ENCODE measurements at regions not wholly inside any gene's neighbourhood (a gene's known extent, or its start where the extent isn't known, plus 50 kb on each side); places are given as distances from the start of the nearest gene placed in this dataset.

DNA sequence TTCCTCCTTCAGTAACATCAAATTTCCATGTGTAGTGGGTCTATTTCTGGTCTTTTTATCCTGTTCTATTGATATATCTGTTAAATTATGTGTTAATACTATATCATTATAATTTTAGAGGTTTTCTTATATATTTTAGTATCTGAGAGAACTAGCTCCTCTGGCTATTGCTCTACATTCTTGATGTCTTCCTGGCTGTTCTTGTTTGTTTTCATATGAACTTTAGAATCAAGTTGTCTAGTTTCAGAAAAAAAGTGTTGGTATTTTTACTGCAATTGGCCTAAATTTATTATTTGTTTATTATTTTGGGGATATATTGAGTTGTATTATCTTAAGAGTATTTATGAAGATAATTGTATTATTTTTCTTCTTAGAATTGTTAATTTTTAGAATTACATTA, 128.0 kb upstream of the ZNF618 start:
- H3K4me1 ChIP-seq (ENCODE audit: control extremely low read depth in 1 of 4, control insufficient read depth in 4 of 4, insufficient read depth in 4 of 4, low read length in 3 of 4), result no peaks in the 10 kb centered on the region
- no peaks in the 10 kb centered on the region for H3K36me3 ChIP-seq (ENCODE audit: control insufficient read depth in 4 of 4, insufficient read depth in 4 of 4, low read length in 3 of 4)
- no peak overlapping the region for H3K4me3 ChIP-seq (ENCODE audit: control insufficient read depth in 1 of 7, extremely low read depth in 1 of 7, insufficient read depth in 4 of 7, low read depth in 2 of 7, low read length in 6 of 7)
- peaks cover 0 to 4% (median 1%) of the 10 kb centered on the region in 5 experiments for H3K9me3 ChIP-seq (ENCODE audit: control extremely low read depth in 1 of 5, control insufficient read depth in 4 of 5, insufficient read depth in 2 of 5, low read depth in 1 of 5, low read length in 4 of 5)
- no peak for DNase-seq
- H3K27ac ChIP-seq (ENCODE audit: insufficient read depth in 1 of 2, low read depth in 1 of 2, low read length in 2 of 2, poor library complexity in 1 of 2, severe bottlenecking in 2 of 2), result no peak overlapping the region
- CTCF ChIA-PET, result no interaction called here
- peaks cover 0 to 3% (median 0%) of the 10 kb centered on the region in 5 experiments for H3K27me3 ChIP-seq (replicated peaks in 2 of 5; ENCODE audit: control insufficient read depth in 4 of 5, insufficient read depth in 5 of 5, low read length in 4 of 5)
- POLR2A ChIA-PET, result no interaction called here

DNA sequence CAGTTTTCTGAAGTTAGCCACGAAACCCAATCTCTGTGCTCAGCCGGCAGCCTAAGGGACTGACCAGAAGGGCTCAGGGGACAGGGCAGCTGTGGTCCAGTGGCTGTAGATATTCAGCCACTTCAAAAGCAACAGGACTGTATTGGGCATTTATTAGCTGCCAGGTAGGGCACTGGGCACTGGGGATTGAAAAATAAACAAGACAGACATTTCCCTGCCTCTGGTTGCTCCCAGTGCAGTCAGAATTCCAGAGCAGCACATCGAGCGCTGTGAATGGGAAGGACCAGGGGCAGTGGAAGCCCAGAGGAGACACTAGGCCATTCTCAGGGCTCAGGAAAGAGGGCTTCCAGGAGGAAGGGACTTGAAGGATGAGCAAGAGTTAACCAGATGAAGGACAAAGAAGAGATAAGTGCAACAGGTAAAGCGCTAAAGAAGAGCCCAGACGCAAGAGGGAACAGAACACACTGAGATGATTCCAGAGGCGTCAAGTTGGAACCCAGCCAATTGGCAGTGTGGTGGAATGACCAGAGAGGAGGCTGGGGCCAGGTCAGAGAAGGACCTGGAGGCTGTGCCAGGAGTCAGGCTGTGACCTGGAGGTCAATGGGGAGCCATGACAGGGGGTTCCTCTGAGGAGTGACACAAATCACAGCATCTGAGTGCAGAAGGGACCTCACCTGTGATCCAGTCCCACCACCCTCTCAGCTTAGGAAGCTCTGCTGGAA, 122.5 kb upstream of the ZNF618 start:
- POLR2A ChIA-PET, result no interaction called here
- no peak for DNase-seq
- Histone ChIP-seq H3K9me3 (ENCODE audit: control extremely low read depth in 1 of 5, control insufficient read depth in 4 of 5, insufficient read depth in 2 of 5, low read depth in 1 of 5, low read length in 4 of 5) (peaks cover 0 to 1% (median 0%) of the 10 kb centered on the region in 5 experiments), H3K4me1 (ENCODE audit: control extremely low read depth in 1 of 4, control insufficient read depth in 4 of 4, insufficient read depth in 4 of 4, low read length in 3 of 4) (peaks cover 0 to 4% (median 1%) of the 10 kb centered on the region in 4 experiments), H3K27me3 (replicated peaks in 2 of 5; ENCODE audit: control insufficient read depth in 4 of 5, insufficient read depth in 5 of 5, low read length in 4 of 5) (peaks cover 0 to 2% (median 0%) of the 10 kb centered on the region in 5 experiments), H3K36me3 (ENCODE audit: control insufficient read depth in 4 of 4, insufficient read depth in 4 of 4, low read length in 3 of 4) (no peaks in the 10 kb centered on the region), H3K4me3 (ENCODE audit: control insufficient read depth in 1 of 7, extremely low read depth in 1 of 7, insufficient read depth in 4 of 7, low read depth in 2 of 7, low read length in 6 of 7) (no peak overlapping the region), H3K27ac (ENCODE audit: insufficient read depth in 1 of 2, low read depth in 1 of 2, low read length in 2 of 2, poor library complexity in 1 of 2, severe bottlenecking in 2 of 2) (no peak overlapping the region)
- 95% methylated on average over 7 of the region's 7 CpGs for WGBS (ENCODE audit: insufficient coverage)
- CTCF ChIA-PET, result interaction anchor here (0.6 to 1.6 kb wide), 2 partner anchors 16 to 48 kb away, joined by 3 to 4 read pairs; no protein-coding TSS in a partner anchor

DNA sequence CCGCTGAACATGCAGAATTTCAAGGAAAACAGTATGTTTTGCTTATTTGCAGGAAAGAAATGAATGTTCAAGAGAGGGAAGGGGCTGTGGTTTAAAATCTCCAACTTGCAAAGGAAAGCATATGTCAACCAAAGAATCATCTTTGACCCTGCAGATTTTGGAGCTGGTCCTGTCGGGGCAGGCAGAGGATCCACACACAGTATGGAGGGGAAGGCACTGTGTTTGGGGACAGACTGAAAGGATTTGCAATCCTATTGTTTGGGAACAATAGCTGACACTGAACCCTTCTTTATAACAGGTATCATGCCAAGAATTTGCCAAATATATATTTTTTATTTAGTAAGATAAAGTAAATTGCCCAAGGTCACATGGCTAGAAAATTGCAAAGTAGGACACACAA, 121.4 kb upstream of the ZNF618 start:
- H3K36me3 ChIP-seq (ENCODE audit: control insufficient read depth in 4 of 4, insufficient read depth in 4 of 4, low read length in 3 of 4), result no peaks in the 10 kb centered on the region
- POLR2A ChIA-PET, result no interaction called here
- CTCF ChIA-PET, result no interaction called here
- H3K27ac ChIP-seq (ENCODE audit: insufficient read depth in 1 of 2, low read depth in 1 of 2, low read length in 2 of 2, poor library complexity in 1 of 2, severe bottlenecking in 2 of 2), result no peak overlapping the region
- peaks cover 0 to 2% (median 0%) of the 10 kb centered on the region in 5 experiments for H3K27me3 ChIP-seq (replicated peaks in 2 of 5; ENCODE audit: control insufficient read depth in 4 of 5, insufficient read depth in 5 of 5, low read length in 4 of 5)
- no peak overlapping the region for H3K4me3 ChIP-seq (ENCODE audit: control insufficient read depth in 1 of 7, extremely low read depth in 1 of 7, insufficient read depth in 4 of 7, low read depth in 2 of 7, low read length in 6 of 7)
- H3K9me3 ChIP-seq (ENCODE audit: control extremely low read depth in 1 of 5, control insufficient read depth in 4 of 5, insufficient read depth in 2 of 5, low read depth in 1 of 5, low read length in 4 of 5), result peaks cover 0 to 9% (median 0%) of the 10 kb centered on the region in 5 experiments
- no CpG with 5 or more reads among the region's 2 CpGs for WGBS (ENCODE audit: insufficient coverage)
- peaks cover 0 to 4% (median 1%) of the 10 kb centered on the region in 4 experiments for H3K4me1 ChIP-seq (ENCODE audit: control extremely low read depth in 1 of 4, control insufficient read depth in 4 of 4, insufficient read depth in 4 of 4, low read length in 3 of 4)
- no peak for DNase-seq

DNA sequence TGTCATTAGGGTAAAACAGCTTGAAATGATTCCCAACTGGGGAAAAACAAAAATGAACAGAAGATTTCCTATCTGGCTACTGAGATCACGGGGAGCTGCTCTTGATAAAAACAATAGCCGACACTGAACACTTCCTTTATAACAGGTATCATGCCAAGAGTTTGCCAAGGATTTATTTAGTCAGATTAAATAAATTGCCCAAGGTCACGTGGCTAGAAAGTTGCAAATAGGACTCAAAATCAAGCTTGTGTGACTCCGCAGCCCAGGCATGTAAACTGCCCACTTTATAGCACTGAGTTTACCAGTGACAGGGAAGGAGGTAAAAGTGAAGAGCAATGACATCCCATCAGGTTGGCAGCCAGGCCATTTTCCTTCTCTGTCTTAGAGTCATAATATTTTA, 120.7 kb upstream of the ZNF618 start:
- 92% methylated on average over 4 of the region's 4 CpGs for WGBS (ENCODE audit: insufficient coverage)

DNA sequence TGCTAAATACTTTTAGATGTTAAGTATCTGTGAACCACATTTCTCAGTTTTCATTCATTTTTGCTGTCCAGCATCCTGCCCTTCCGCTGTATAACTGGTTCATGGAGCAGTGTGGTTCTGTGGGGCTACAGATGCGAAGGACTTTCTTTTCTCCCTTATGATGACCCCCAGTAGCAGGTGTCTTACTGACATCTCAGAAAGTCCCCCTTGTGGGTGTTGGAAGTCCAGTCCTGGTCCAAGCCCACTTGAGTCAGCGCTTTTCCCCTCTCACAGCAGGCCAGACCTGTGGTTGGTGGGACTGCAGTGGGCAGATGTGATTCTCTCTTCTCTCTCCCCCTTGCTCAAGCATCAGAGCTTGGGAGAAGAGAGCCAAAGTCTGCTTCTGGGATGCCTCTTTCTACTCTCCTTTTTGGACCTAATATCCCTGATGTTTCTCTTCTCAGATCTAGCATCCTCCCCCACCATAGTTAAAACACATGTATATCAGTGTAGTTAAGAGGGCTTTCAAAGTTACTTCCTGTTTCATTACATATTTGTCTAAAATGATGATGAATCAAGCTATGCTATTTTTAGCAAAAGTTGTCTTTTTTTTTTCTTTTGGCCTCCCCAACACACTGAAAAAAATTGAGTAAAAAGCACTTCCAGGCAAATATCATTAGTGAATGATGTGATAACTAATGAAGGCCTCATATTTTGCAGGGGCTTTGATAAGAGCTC, 119.5 kb upstream of the ZNF618 start:
- CTCF ChIA-PET, result interaction anchor here (0.8 to 1.1 kb wide), 2 partner anchors 9 to 72 kb away, joined by 3 read pairs; no protein-coding TSS in a partner anchor
- H3K4me3 ChIP-seq (ENCODE audit: control insufficient read depth in 1 of 7, extremely low read depth in 1 of 7, insufficient read depth in 4 of 7, low read depth in 2 of 7, low read length in 6 of 7), result no peak overlapping the region
- POLR2A ChIA-PET, result no interaction called here
- no peak overlapping the region for H3K27ac ChIP-seq (ENCODE audit: insufficient read depth in 1 of 2, low read depth in 1 of 2, low read length in 2 of 2, poor library complexity in 1 of 2, severe bottlenecking in 2 of 2)
- H3K36me3 ChIP-seq (ENCODE audit: control insufficient read depth in 4 of 4, insufficient read depth in 4 of 4, low read length in 3 of 4), result no peaks in the 10 kb centered on the region
- H3K27me3 ChIP-seq (replicated peaks in 2 of 5; ENCODE audit: control insufficient read depth in 4 of 5, insufficient read depth in 5 of 5, low read length in 4 of 5), result no peaks in the 10 kb centered on the region
- H3K4me1 ChIP-seq (ENCODE audit: control extremely low read depth in 1 of 4, control insufficient read depth in 4 of 4, insufficient read depth in 4 of 4, low read length in 3 of 4), result peaks cover 0 to 4% (median 1%) of the 10 kb centered on the region in 4 experiments
- WGBS (ENCODE audit: insufficient coverage), result 100% methylated on average over 1 of the region's 3 CpGs
- DNase-seq, result peak in 2 of 3 donors; percentile 35 to 52
- H3K9me3 ChIP-seq (ENCODE audit: control extremely low read depth in 1 of 5, control insufficient read depth in 4 of 5, insufficient read depth in 2 of 5, low read depth in 1 of 5, low read length in 4 of 5), result peaks cover 0 to 9% (median 2%) of the 10 kb centered on the region in 5 experiments

More for the DNA sequence above, 120.7 kb upstream of the ZNF618 start:
- CTCF ChIA-PET, result no interaction called here
- H3K9me3 ChIP-seq (ENCODE audit: control extremely low read depth in 1 of 5, control insufficient read depth in 4 of 5, insufficient read depth in 2 of 5, low read depth in 1 of 5, low read length in 4 of 5), result peaks cover 0 to 9% (median 2%) of the 10 kb centered on the region in 5 experiments
- H3K4me1 ChIP-seq (ENCODE audit: control extremely low read depth in 1 of 4, control insufficient read depth in 4 of 4, insufficient read depth in 4 of 4, low read length in 3 of 4), result peaks cover 0 to 4% (median 1%) of the 10 kb centered on the region in 4 experiments
- DNase-seq, result no peak
- H3K36me3 ChIP-seq (ENCODE audit: control insufficient read depth in 4 of 4, insufficient read depth in 4 of 4, low read length in 3 of 4), result no peaks in the 10 kb centered on the region
- POLR2A ChIA-PET, result no interaction called here
- no peak overlapping the region for H3K27ac ChIP-seq (ENCODE audit: insufficient read depth in 1 of 2, low read depth in 1 of 2, low read length in 2 of 2, poor library complexity in 1 of 2, severe bottlenecking in 2 of 2)
- peaks cover 0 to under 1% (median 0%) of the 10 kb centered on the region in 5 experiments for H3K27me3 ChIP-seq (replicated peaks in 2 of 5; ENCODE audit: control insufficient read depth in 4 of 5, insufficient read depth in 5 of 5, low read length in 4 of 5)
- H3K4me3 ChIP-seq (ENCODE audit: control insufficient read depth in 1 of 7, extremely low read depth in 1 of 7, insufficient read depth in 4 of 7, low read depth in 2 of 7, low read length in 6 of 7), result no peak overlapping the region

DNA sequence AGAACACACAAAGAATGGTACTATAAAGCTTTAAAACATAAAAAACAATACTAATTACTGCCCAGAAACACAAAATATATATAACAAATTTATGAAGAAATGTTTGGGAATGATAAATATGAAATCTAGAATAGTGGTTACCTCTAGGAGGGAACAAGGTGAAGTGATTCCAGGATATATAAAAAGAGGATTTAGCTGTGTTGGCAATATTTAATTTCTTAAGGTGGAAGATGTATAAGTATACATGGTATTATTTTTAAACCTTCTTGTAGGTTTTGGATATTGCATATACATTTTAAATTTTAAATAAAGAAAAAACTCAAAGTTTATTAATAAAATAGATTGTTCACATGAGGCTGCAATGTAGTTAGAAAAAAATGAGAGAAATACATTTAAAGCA, 112.7 kb upstream of the ZNF618 start:
- ChIA-PET CTCF (no interaction called here), POLR2A (no interaction called here)
- Histone ChIP-seq H3K36me3 (ENCODE audit: control insufficient read depth in 4 of 4, insufficient read depth in 4 of 4, low read length in 3 of 4) (no peaks in the 10 kb centered on the region), H3K4me3 (ENCODE audit: control insufficient read depth in 1 of 7, extremely low read depth in 1 of 7, insufficient read depth in 4 of 7, low read depth in 2 of 7, low read length in 6 of 7) (no peak overlapping the region), H3K27me3 (replicated peaks in 2 of 5; ENCODE audit: control insufficient read depth in 4 of 5, insufficient read depth in 5 of 5, low read length in 4 of 5) (peaks cover 0 to 3% (median 0%) of the 10 kb centered on the region in 5 experiments), H3K4me1 (ENCODE audit: control extremely low read depth in 1 of 4, control insufficient read depth in 4 of 4, insufficient read depth in 4 of 4, low read length in 3 of 4) (no peaks in the 10 kb centered on the region), H3K9me3 (ENCODE audit: control extremely low read depth in 1 of 5, control insufficient read depth in 4 of 5, insufficient read depth in 2 of 5, low read depth in 1 of 5, low read length in 4 of 5) (peaks cover 0 to 15% (median 4%) of the 10 kb centered on the region in 5 experiments), H3K27ac (ENCODE audit: insufficient read depth in 1 of 2, low read depth in 1 of 2, low read length in 2 of 2, poor library complexity in 1 of 2, severe bottlenecking in 2 of 2) (no peak overlapping the region)
- no peak for DNase-seq

DNA sequence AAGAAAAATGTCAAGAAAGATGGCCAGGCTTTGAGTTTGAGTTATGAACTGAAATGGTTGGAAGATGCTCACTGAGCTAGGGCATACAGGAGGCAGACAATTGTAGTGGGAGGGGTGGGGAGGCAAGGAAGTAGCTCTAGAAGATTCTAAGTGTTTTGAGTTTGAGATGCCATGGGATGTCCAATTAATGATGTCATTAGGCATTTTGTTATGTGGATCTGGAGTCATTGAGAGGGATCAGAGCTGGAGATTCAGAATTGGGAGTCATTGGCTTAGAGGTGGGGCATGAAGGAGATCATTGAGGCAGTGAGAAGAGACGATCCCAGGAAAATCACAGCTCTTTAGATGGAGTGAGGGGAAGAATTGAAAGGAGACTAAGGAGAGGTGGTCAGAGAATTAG, 111.5 kb upstream of the ZNF618 start:
- 100% methylated on average over 1 of the region's 1 CpG for WGBS (ENCODE audit: insufficient coverage)
- Histone ChIP-seq H3K4me3 (ENCODE audit: control insufficient read depth in 1 of 7, extremely low read depth in 1 of 7, insufficient read depth in 4 of 7, low read depth in 2 of 7, low read length in 6 of 7) (no peak overlapping the region), H3K4me1 (ENCODE audit: control extremely low read depth in 1 of 4, control insufficient read depth in 4 of 4, insufficient read depth in 4 of 4, low read length in 3 of 4) (no peaks in the 10 kb centered on the region), H3K36me3 (ENCODE audit: control insufficient read depth in 4 of 4, insufficient read depth in 4 of 4, low read length in 3 of 4) (no peaks in the 10 kb centered on the region), H3K27ac (ENCODE audit: insufficient read depth in 1 of 2, low read depth in 1 of 2, low read length in 2 of 2, poor library complexity in 1 of 2, severe bottlenecking in 2 of 2) (no peak overlapping the region), H3K27me3 (replicated peaks in 2 of 5; ENCODE audit: control insufficient read depth in 4 of 5, insufficient read depth in 5 of 5, low read length in 4 of 5) (peaks cover 0 to 3% (median 0%) of the 10 kb centered on the region in 5 experiments), H3K9me3 (ENCODE audit: control extremely low read depth in 1 of 5, control insufficient read depth in 4 of 5, insufficient read depth in 2 of 5, low read depth in 1 of 5, low read length in 4 of 5) (peaks cover 0 to 6% (median 4%) of the 10 kb centered on the region in 5 experiments)
- ChIA-PET POLR2A (no interaction called here), CTCF (no interaction called here)
- DNase-seq, result no peak

Measured in common myeloid progenitor, CD34-positive (primary cell).